ENCODE measurements at regions not wholly inside any gene's neighbourhood (a gene's known extent, or its start where the extent isn't known, plus 50 kb on each side); places are given as distances from the start of the nearest gene placed in this dataset.
A peak's percentile ranks its signal among the peaks of the same experiment; 100 is the strongest.

- DNase-seq (ENCODE audit: low read depth, low spot score) = no peak
Observed at GRCh38 chr12:13293096-13293495, 96.6 kb downstream of the EMP1 start.

DNA sequence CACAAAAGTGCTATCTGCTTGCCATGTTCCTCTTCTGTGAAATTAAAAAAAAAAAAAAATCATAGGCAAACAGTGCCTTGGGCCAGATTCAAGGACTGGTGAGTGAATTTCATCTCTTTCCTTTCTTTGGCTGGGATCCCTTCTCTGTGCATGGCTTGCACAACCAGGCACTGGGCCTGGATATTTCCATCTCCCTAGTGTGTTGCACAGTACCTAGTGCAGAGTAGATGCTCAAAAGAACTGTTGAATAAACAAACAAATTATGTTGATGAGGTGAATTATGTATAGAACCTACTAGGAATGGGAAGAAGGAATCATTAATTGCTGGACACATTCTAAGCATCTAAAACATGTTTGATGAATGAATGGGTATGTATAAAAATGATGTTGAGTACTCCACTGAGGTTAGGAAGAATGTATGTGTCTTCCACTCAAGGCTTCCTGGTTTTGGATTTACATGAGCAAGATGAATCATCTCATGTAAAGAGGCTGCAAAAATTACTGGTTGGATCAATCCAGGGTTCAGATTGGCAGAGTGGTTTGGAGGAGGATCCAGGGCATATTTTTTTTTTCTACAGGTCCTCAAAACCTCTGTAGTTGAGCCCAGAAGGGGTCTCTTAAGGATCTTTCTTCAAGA, 93.2 kb downstream of the EMP1 start:
- DNase-seq (ENCODE audit: low read depth, low spot score) = no peak

DNA sequence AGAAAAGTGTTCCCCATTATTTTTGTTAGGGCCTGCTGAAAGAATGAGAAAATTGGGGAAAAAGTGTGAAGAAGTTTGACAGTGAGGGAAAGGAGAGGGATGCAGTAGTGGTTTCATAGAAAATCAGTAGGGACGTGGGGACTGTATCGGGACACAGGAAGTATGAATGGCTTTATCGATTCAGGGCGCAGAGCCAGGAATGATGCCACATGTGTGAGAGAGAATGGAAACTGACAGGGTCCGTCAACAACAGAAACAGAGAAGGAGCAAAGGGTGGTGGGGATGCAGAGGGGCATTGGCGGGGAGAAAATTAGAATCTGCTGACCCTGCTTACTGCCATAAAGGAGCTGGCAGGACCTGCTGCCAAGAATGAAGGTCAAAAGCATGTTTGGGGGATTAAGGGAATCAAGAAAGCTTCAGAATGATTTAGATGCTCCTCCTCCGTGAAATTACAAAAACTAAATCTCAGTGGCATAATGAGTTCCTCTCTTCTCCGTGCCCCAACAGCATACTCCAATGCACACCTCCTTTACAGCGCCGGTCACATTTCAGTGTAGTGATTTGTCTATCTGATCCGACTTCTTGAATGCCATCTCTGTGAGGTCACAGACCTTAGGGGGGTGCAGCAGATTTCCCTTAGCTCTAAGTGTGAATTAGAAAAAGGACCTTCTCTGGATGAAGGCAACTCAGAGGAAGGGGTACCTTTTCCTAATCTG, 92.6 kb downstream of the EMP1 start:
- no peak for DNase-seq (ENCODE audit: low read depth, low spot score)

- no peak for DNase-seq (ENCODE audit: low read depth, low spot score)
Observed at GRCh38 chr12:13288501-13288900, 92.0 kb downstream of the EMP1 start.

GRCh38 chr12:13283867-13284266, 87.3 kb downstream of the EMP1 start:
- no peak for DNase-seq (ENCODE audit: low read depth, low spot score)

- no peak for DNase-seq (ENCODE audit: low read depth, low spot score)
Observed at GRCh38 chr12:13282861-13283260, 86.3 kb downstream of the EMP1 start.

DNA sequence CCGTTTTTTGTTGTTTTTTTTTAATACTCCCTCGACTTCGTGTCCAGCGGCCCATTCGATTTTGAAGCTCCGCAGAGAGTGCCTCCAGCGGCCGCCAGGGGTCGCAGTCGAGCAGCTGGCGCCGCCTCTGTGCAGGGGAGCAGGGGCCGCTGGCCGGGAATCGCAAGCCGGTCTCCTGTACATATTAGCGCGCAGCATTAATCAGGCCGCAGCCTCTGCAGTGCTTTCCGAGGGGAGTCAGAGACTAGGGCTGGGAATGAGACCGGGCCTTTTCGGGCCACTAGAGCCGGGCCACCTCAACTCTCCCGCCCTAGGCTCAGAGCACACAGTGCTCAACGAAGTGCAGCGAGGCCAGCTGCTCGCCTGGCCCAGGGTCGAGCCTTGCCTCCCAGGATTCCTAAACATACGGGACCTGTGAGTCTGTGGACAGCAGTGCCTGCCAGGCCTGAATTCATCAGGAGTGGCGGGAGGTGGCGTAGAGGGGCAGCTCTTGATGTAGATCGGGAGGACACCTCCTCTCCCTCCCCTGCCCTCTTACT, 81.8 kb downstream of the EMP1 start:
- peak; percentile 23 for DNase-seq (ENCODE audit: low read depth, low spot score)

DNA sequence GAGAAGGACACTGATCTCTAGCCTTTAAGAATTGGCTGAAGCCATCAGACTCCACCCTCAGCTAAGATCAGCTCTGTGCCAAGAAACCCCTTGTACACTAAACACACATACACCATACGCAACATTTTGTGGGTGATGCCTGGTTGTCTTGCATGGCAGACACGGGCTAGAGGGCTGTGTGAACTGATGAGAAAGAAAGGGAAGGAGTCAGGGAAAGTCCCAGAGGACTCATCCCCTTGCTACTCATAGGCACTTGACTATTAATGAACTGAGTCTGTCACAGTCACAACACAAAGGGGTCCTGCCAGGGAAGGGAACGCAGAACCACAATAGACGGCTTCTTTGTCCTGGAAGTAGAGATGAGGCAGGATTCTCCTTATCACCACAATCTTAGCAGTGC, 80.8 kb downstream of the EMP1 start:
- no peak for DNase-seq (ENCODE audit: low read depth, low spot score)

DNA sequence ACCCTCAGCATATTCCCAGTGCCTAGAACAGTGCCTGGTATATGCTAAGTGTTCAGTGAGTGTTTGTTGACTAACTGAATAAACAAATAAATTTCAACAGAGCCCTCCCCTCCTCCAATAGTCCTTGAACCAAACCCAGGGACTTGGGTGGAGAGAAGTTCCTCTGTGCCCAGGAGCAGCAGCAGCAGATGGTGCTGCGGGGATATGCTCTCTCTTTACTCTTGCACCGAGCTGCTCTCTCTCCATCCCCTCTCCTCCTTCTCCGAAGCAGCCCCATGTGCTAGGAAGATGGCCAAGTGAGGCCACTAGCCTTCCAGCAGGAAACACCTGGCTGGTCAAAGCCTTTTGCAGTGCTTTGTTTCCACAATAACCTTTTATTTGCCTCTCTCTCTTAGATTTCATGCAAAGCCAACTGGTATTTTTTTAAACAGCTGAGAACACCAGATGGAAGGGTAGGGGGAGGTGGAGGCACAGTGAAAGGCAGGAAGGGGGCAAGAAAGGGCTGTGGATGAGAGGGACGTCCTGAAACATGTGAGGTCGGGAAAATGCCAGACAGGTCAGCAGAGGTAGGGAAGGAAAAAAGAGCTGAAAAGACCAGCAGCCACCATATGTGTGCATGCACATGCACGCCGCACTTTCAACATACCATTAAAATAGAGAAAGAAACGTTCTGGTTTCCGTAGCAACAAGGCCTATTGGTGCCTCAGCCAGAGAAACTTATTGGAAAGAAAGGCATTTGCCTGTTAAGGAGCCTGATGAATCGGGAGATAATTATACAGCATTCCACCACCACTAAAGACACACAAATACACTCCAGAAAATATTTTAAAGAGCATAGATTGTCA, 78.9 kb downstream of the EMP1 start:
- no peak for DNase-seq (ENCODE audit: low read depth, low spot score)

GRCh38 chr12:13273850-13274249, 77.3 kb downstream of the EMP1 start:
- DNase-seq (ENCODE audit: low read depth, low spot score) = no peak

- no peak for DNase-seq (ENCODE audit: low read depth, low spot score)
Observed at GRCh38 chr12:13273097-13273496, 76.6 kb downstream of the EMP1 start.

- no peak for DNase-seq (ENCODE audit: low read depth, low spot score)
Observed at GRCh38 chr12:13270817-13271216, 74.3 kb downstream of the EMP1 start.
